Spleen (tissue), 7 donors: ENCODE measurements at regions not wholly inside any gene's neighbourhood (a gene's known extent, or its start where the extent isn't known, plus 50 kb on each side); places are given as distances from the start of the nearest gene placed in this dataset.

Source experiments
- CTCF ChIP-seq, 11 experiments: fragments of 200-600 bp in 7 of 11; fragments of 450-650 bp in 4 of 11; sonication (generic) in 4 of 11; IDR thresholded peaks in 8 of 11; conservative IDR thresholded peaks in 3 of 11; 1 replicate in 7 of 11; 2 replicates in 4 of 11; pipeline versions ENCODE4 v1.4.0 to v1.8.0; 2016 to 2021; ENCODE audit warnings: antibody characterized with exemption in 11 of 11, inconsistent platforms in 4 of 11, mild to moderate bottlenecking in 1 of 11
- POLR2AphosphoS5 ChIP-seq, 3 donors: sonication (generic); formaldehyde crosslinking; IDR thresholded peaks; one replicate each; pipeline ENCODE4 v1.5.1; 2017; ENCODE audit warnings: antibody characterized with exemption in 3 of 3
- donor health status: DM: no; HTN: no; CAD: no; lungs with moderate emphysema.
- donor health status: DM: no; HTN: no; CAD: no.
- donor health status: DM: no; HTN: no; CAD: no.

- TF ChIP-seq CTCF (IDR thresholded peaks at IDR 0.05 in 8 of 11, conservative IDR thresholded peaks at IDR 0.05 in 3 of 11), result no peak
- no peak for TF ChIP-seq POLR2AphosphoS5 (IDR thresholded peaks at IDR 0.05)
Measured at GRCh38 chr5:162684145-162684544, 616.6 kb downstream of the GABRG2 start.
